ENCODE measurements at regions not wholly inside any gene's neighbourhood (a gene's known extent, or its start where the extent isn't known, plus 50 kb on each side); places are given as distances from the start of the nearest gene placed in this dataset.
"Not testable (repeated sequence)": the region's sequence is repeated elsewhere in the genome, so short reads cannot be mapped to it uniquely, and the experiment has no call there.

GRCh38 chr4:118410138-118410537, 57.3 kb upstream of the PRSS12 start:
- Mint-ChIP-seq H3K36me3 (no peaks in the 10 kb centered on the region), H3K27ac (no peak overlapping the region), H3K4me1 (no peaks in the 10 kb centered on the region), H3K27me3 (peaks cover 0 to 4% of the 10 kb centered on the region in 2 donors), H3K9me3 (peaks cover 0 to 3% (median 0%) of the 10 kb centered on the region in 5 donors), H3K4me3 (no peak overlapping the region)
- ChIA-PET CTCF (no interaction called here), POLR2A (no interaction called here)
- Histone ChIP-seq H3K36me3 (ENCODE audit: insufficient read depth, low read length) (no peaks in the 10 kb centered on the region), H3K27ac (ENCODE audit: low read depth, low read length) (no peak overlapping the region), H3K4me3 (ENCODE audit: low read length) (no peak overlapping the region), H3K27me3 (ENCODE audit: insufficient read depth, low read length, poor library complexity, severe bottlenecking) (no peaks in the 10 kb centered on the region), H3K9me3 (ENCODE audit: low read length) (no peaks in the 10 kb centered on the region), H3K4me1 (ENCODE audit: insufficient read depth, low read length) (no peaks in the 10 kb centered on the region)
- no peak for DNase-seq

- Histone ChIP-seq H3K9me3 (ENCODE audit: low read length) (no peaks in the 10 kb centered on the region), H3K27me3 (ENCODE audit: insufficient read depth, low read length, poor library complexity, severe bottlenecking) (no peaks in the 10 kb centered on the region), H3K36me3 (ENCODE audit: insufficient read depth, low read length) (no peaks in the 10 kb centered on the region), H3K27ac (ENCODE audit: low read depth, low read length) (no peak overlapping the region), H3K4me1 (ENCODE audit: insufficient read depth, low read length) (no peaks in the 10 kb centered on the region), H3K4me3 (ENCODE audit: low read length) (no peak overlapping the region)
- no peak for DNase-seq
- ChIA-PET CTCF (no interaction called here), POLR2A (no interaction called here)
- Mint-ChIP-seq H3K9me3 (no peaks in the 10 kb centered on the region), H3K27me3 (peaks cover 0 to 7% of the 10 kb centered on the region in 2 donors), H3K4me3 (no peak overlapping the region), H3K4me1 (no peaks in the 10 kb centered on the region), H3K36me3 (no peaks in the 10 kb centered on the region), H3K27ac (no peak overlapping the region)
These were observed 64.5 kb upstream of the PRSS12 start for GRCh38 chr4:118417325-118417724.

GRCh38 chr4:118417800-118418199, 65.0 kb upstream of the PRSS12 start:
- H3K9me3 Mint-ChIP-seq; H3K36me3 Mint-ChIP-seq; POLR2A ChIA-PET; H3K4me3 ChIP-seq (ENCODE audit: low read length); DNase-seq; H3K9me3 ChIP-seq (ENCODE audit: low read length); CTCF ChIA-PET; H3K27me3 ChIP-seq (ENCODE audit: insufficient read depth, low read length, poor library complexity, severe bottlenecking); H3K4me1 Mint-ChIP-seq; H3K27ac ChIP-seq (ENCODE audit: low read depth, low read length); H3K4me1 ChIP-seq (ENCODE audit: insufficient read depth, low read length); H3K36me3 ChIP-seq (ENCODE audit: insufficient read depth, low read length); H3K4me3 Mint-ChIP-seq; H3K27me3 Mint-ChIP-seq: not testable (repeated sequence)
- H3K27ac Mint-ChIP-seq, result peak overlapping the region in 1 of 8 donors; percentile 64

- H3K27me3 Mint-ChIP-seq; H3K27me3 ChIP-seq (ENCODE audit: insufficient read depth, low read length, poor library complexity, severe bottlenecking); H3K36me3 Mint-ChIP-seq; H3K4me3 Mint-ChIP-seq; H3K4me1 Mint-ChIP-seq; H3K27ac Mint-ChIP-seq; CTCF ChIA-PET; H3K4me1 ChIP-seq (ENCODE audit: insufficient read depth, low read length); H3K9me3 ChIP-seq (ENCODE audit: low read length); H3K9me3 Mint-ChIP-seq; H3K4me3 ChIP-seq (ENCODE audit: low read length); H3K27ac ChIP-seq (ENCODE audit: low read depth, low read length); H3K36me3 ChIP-seq (ENCODE audit: insufficient read depth, low read length); POLR2A ChIA-PET; DNase-seq: not testable (repeated sequence)
These were observed 65.6 kb upstream of the PRSS12 start for GRCh38 chr4:118418396-118418795.

GRCh38 chr4:118419626-118420025, 66.8 kb upstream of the PRSS12 start:
- H3K36me3 ChIP-seq (ENCODE audit: insufficient read depth, low read length); DNase-seq; CTCF ChIA-PET; H3K9me3 ChIP-seq (ENCODE audit: low read length); H3K4me1 ChIP-seq (ENCODE audit: insufficient read depth, low read length); H3K4me1 Mint-ChIP-seq; H3K27me3 ChIP-seq (ENCODE audit: insufficient read depth, low read length, poor library complexity, severe bottlenecking); H3K27me3 Mint-ChIP-seq; H3K4me3 ChIP-seq (ENCODE audit: low read length); POLR2A ChIA-PET; H3K27ac ChIP-seq (ENCODE audit: low read depth, low read length); H3K27ac Mint-ChIP-seq; H3K36me3 Mint-ChIP-seq; H3K9me3 Mint-ChIP-seq; H3K4me3 Mint-ChIP-seq: not testable (repeated sequence)

- CTCF ChIA-PET, result interaction anchor here (0.6 kb wide), 1 partner anchor 327 kb away, joined by 3 read pairs; no protein-coding TSS in a partner anchor
- H3K36me3 Mint-ChIP-seq; H3K36me3 ChIP-seq (ENCODE audit: insufficient read depth, low read length); H3K9me3 Mint-ChIP-seq; POLR2A ChIA-PET; H3K27me3 ChIP-seq (ENCODE audit: insufficient read depth, low read length, poor library complexity, severe bottlenecking); H3K4me1 Mint-ChIP-seq; H3K9me3 ChIP-seq (ENCODE audit: low read length); H3K27ac ChIP-seq (ENCODE audit: low read depth, low read length); H3K4me3 ChIP-seq (ENCODE audit: low read length); H3K27me3 Mint-ChIP-seq; H3K4me1 ChIP-seq (ENCODE audit: insufficient read depth, low read length); H3K4me3 Mint-ChIP-seq: not testable (repeated sequence)
- peak overlapping the region in 1 of 8 donors; percentile 29 for H3K27ac Mint-ChIP-seq
- DNase-seq, result peak in 2 of 5 donors; percentile 1 to 7
These were observed 71.3 kb upstream of the PRSS12 start for GRCh38 chr4:118424062-118424461.

GRCh38 chr4:118428881-118429280, 76.1 kb upstream of the PRSS12 start:
- H3K4me3 Mint-ChIP-seq; DNase-seq; H3K36me3 ChIP-seq (ENCODE audit: insufficient read depth, low read length); H3K9me3 Mint-ChIP-seq; H3K27me3 ChIP-seq (ENCODE audit: insufficient read depth, low read length, poor library complexity, severe bottlenecking); H3K36me3 Mint-ChIP-seq; H3K27ac Mint-ChIP-seq; H3K4me1 Mint-ChIP-seq; H3K27ac ChIP-seq (ENCODE audit: low read depth, low read length); POLR2A ChIA-PET; H3K4me3 ChIP-seq (ENCODE audit: low read length); H3K9me3 ChIP-seq (ENCODE audit: low read length); H3K4me1 ChIP-seq (ENCODE audit: insufficient read depth, low read length); CTCF ChIA-PET; H3K27me3 Mint-ChIP-seq: not testable (repeated sequence)

- H3K9me3 ChIP-seq (ENCODE audit: low read length); H3K36me3 Mint-ChIP-seq; H3K4me1 Mint-ChIP-seq; H3K27me3 ChIP-seq (ENCODE audit: insufficient read depth, low read length, poor library complexity, severe bottlenecking); H3K4me3 ChIP-seq (ENCODE audit: low read length); H3K36me3 ChIP-seq (ENCODE audit: insufficient read depth, low read length); H3K27me3 Mint-ChIP-seq; CTCF ChIA-PET; H3K9me3 Mint-ChIP-seq; POLR2A ChIA-PET; H3K27ac Mint-ChIP-seq; H3K4me1 ChIP-seq (ENCODE audit: insufficient read depth, low read length); H3K4me3 Mint-ChIP-seq; H3K27ac ChIP-seq (ENCODE audit: low read depth, low read length); DNase-seq: not testable (repeated sequence)
These were observed 79.6 kb upstream of the PRSS12 start for GRCh38 chr4:118432359-118432758.

- H3K4me1 Mint-ChIP-seq; H3K27me3 Mint-ChIP-seq; H3K4me3 ChIP-seq (ENCODE audit: low read length); H3K4me1 ChIP-seq (ENCODE audit: insufficient read depth, low read length); H3K27ac Mint-ChIP-seq; H3K4me3 Mint-ChIP-seq; H3K27me3 ChIP-seq (ENCODE audit: insufficient read depth, low read length, poor library complexity, severe bottlenecking); H3K9me3 Mint-ChIP-seq; H3K36me3 ChIP-seq (ENCODE audit: insufficient read depth, low read length); H3K36me3 Mint-ChIP-seq; CTCF ChIA-PET; DNase-seq; H3K27ac ChIP-seq (ENCODE audit: low read depth, low read length); H3K9me3 ChIP-seq (ENCODE audit: low read length); POLR2A ChIA-PET: not testable (repeated sequence)
These were observed 81.0 kb upstream of the PRSS12 start for GRCh38 chr4:118433612-118434375.
